8988T (cell line): ENCODE measurements at regions not wholly inside any gene's neighbourhood (a gene's known extent, or its start where the extent isn't known, plus 50 kb on each side); places are given as distances from the start of the nearest gene placed in this dataset.
A peak's percentile ranks its signal among the peaks of the same experiment; 100 is the strongest.
"Not testable (repeated sequence)": the region's sequence is repeated elsewhere in the genome, so short reads cannot be mapped to it uniquely, and the experiment has no call there.

ENCODE experiments used
- DNase-seq: peaks from one replicate; pipeline ENCODE4 v3.0.0; 2011

DNA sequence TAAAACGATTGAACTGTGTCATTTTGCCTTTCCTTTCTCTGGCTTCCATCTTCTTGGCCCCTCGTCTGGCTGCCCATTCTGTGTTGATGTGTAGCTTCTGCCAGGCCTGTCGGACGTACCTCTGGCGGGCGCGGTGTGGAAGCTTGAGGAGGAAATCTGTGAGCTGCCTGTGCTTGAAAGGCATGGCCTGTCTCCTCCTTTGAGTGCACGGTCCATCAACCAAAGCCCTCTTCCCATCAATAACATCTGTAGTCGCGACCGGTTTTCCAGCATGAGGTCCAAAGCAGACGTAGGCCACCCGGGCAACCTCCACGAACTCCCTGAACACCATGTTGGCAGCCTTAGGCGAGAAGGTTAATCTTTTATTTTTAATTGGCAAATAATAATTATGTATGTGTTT, 202.7 kb downstream of the CRLF2 start:
- no peak for DNase-seq

DNA sequence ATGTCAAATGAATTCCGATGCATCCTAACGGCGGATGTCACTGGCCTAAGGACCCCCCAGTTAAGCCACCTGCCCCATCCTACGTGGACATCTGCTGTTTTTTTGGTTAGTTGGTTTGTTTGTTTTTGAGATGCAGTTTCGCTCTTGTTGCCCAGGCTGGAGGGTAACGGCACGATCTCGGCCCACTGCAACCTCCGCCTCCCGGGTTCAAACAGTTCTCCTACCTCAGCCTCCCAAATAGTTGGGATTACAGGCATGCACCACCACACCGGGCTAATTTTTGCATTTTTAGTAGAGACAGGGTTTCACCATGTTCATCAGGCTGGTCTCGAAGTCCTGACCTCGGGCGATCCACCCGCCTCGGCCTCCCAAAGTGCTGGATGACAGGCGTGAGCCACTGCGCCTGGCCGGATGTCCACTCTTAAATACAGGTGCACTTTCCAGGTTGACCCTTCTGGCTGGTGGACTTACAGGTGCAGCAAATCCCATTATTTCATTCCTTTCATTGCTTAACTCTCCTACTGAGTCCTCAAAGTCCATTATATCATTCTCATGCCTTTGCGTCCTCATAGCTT, 206.2 kb downstream of the CRLF2 start:
- DNase-seq, result no peak

DNA sequence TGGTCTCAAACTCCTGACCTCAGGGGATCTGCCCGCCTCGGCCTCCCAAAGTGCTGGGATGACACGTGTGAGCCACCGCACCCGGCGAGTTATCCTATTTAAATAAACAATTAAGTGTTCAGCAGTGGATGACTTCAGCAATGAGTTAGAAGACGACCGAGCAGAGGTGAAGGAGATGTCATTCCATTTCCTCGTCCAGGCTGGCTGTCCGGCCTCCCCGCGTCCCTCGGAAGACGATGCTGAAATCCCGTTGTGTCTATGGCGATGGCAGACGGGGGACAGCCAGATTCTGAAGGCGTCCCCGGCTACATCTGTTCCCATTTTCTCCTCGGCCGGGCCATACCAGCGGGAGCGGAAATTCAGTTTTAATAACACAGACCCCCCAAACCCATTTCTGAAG, 209.8 kb downstream of the CRLF2 start:
- no peak for DNase-seq

DNA sequence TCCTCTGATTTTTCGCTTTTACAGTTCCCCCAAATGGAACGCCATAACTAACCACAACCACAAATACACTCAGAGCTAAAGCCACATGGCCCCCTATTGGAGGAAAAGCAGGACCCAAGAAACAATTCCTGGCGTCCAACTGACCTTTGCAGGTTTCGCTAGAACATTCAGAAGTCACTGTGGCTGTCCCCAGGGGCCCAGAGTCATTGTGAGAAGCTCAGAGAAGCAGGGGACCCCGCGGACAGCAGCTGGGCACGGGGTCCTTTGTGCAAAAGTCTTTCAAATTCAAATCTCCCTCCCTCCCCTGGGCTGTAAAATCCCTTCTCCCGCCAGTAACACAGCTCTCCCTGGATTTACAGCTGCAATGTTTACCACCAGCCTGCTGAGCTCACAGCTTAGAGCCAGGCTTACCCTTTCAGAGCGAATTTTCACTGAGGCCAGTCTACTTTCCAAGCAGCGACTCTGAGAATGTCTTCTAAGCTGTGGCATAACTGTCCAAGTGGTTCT, 214.8 kb downstream of the CRLF2 start:
- DNase-seq, result no peak

DNA sequence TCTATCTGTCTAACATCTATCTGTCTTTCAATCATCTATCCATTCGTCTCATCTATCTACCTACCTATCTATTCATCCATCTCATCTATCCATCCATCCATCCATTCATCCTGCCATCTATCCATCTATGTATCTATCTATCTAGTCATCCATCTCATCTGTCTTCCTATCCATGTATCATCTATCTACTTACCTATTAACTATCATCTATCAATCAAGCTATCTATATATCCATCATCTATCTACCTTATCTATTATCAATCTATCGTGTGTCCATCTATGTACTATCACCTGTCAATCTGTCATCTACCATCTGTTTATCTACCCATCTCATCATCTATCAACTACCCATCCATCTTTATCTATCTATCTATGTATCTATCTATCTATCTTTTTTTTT, 217.7 kb downstream of the CRLF2 start:
- DNase-seq, result no peak

DNA sequence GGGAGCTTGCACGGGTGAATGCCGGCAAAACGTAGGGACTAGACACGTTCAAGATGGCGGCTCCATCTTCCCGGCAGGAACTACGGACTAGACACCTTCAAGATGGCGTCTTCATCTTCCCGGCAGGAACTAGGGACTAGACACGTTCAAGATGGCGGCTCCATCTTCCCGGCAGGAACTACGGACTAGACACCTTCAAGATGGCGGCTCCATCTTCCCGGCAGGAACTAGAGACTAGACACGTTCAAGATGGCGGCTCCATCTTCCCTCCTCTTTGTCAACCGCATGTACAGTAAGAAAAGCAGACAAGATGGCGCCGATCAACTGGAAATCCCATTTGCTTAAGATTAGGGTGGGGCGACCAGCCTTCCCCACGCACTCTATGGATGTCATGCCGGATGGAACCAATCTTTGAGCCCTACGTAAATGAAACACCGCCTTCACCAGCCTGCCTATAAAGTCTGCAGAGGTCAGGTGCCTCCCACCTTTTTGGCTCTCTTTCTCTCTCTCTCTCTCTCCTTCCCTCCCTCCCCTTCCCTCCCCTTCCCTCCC, 222.4 kb downstream of the CRLF2 start:
- peak; percentile 27 for DNase-seq

DNA sequence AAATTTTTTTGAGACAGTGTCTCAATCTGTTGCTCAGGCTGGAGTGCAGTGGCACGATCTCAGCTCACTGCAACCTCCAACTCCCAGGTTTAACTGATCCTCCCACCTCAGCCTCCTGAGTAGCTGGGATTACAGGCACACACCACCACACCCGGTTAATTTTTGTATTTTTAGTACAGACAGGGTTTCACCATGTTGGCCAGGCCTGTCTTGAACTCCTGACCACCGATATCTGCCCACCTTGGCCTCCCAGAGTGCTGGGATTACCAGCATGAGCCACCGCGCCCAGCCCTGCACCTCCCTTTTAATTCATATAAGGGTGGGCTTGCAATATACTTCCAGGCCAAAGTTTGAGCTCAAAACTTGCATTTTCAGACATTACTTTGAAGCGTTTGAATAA, 223.9 kb downstream of the CRLF2 start:
- DNase-seq, result not testable (repeated sequence)

DNA sequence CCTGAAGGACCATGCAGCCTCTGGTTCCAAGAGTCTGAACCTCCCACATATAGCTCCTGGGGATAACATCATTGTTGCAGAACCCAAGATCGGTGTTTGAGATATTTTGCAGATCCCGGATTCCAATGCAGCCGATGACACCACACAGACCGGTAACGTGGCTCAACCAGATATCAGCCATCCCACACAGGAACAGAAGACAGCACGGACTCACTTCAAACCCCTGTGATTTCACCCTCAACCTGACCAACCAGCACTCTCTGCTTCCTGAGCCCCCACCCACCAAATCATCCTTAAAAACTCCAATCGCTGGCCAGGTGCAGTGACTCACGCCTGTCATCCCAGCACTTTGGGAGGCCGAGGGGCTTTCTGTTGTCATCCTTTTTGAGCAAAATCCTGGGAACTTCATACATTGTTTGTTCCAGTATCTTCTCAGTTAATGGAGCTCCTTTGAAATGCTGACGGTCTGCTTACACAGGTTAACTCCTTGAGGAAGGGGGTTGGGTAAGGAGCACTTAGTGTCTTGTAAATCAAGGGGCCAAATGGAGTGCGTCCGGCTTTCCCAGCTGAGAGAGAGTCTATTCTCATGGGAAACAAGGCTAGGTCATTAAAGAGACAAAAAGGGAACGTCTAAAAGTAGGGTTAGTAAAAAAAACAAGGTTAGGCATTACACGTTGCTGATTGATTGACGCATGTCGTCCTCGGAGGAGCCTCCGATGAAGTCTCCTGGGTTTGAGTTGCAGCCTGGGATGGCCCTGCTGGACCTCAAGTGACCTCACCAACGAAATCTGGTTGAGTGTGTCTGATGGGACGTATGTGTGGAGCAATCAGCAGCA, 230.4 kb downstream of the CRLF2 start:
- no peak for DNase-seq

DNA sequence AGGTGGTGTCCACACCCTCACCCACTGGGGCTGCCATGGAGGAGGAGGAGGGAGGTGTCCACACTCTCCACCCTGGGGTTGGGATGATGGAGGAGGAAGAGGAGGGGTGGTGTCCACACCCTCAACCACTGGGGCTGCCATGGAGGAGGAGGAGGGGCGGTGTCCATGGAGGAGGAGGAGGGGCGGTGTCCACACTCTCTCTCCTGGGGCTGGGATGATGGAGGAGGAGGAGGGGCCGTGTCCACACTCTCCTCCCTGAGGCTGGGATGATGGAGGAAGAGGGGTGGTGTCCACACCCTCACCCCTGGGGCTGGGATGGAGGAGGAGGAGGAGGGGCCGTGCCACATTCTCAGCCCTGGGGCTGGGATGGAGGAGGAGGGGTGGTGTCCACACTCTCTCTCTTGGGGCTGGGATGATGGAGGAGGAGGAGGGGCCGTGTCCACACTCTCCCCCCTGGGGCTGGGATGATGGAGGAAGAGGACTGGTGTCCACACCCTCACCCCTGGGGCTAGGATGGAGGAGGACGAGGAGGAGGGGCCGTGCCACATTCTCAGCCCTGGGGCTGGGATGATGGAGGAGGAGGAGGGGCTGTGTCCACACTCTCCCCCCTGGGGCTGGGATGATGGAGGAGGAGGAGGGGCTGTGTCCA, 231.7 kb downstream of the CRLF2 start:
- no peak for DNase-seq

DNA sequence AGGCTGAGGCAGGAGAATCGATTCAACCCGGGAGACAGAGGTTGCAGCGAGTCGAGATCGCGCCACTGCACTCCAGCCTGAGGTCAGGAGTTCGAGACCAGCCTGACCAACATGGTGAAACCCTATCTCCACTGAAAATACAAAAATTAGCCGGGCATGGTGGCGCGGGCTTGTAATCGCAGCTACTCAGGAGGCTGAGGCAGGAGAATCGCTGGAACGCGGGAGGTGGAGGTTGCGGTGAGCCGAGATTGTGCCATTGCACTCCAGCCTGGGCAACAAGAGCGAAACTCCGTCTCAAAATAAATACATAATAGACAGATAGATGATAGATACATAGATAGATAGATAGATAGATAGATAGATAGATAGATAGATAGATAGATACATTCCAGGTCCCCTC, 233.3 kb downstream of the CRLF2 start:
- not testable (repeated sequence) for DNase-seq

DNA sequence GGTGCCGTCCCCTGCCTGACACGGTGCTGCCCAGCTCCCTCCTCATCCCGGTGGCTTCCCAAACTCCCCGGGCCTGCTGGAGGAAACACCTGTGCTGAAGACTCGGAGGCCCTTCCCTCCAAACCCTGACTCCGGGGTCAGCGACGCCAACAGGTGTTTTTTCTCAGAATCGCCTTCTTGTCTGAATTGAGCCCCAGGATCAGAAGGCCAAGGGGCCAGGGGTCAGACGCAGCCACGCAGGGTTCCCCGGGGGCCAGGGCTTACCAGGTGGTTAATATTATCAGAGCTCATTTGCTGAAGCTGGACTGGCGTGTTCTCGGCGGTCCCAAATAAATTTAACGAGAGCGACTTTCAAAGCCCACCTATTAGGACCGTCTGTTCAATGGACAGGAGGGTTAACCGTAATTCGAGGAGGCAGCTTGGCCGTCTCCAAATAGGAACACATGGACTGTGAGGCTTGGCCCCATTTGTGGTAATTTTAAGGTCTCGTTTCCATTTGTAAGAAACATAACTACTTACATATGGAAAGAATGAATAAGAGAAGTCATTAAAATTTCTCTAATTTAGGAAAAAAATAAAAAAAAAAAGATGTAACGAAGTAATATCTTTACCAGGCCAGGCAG, 239.3 kb downstream of the CRLF2 start:
- no peak for DNase-seq

DNA sequence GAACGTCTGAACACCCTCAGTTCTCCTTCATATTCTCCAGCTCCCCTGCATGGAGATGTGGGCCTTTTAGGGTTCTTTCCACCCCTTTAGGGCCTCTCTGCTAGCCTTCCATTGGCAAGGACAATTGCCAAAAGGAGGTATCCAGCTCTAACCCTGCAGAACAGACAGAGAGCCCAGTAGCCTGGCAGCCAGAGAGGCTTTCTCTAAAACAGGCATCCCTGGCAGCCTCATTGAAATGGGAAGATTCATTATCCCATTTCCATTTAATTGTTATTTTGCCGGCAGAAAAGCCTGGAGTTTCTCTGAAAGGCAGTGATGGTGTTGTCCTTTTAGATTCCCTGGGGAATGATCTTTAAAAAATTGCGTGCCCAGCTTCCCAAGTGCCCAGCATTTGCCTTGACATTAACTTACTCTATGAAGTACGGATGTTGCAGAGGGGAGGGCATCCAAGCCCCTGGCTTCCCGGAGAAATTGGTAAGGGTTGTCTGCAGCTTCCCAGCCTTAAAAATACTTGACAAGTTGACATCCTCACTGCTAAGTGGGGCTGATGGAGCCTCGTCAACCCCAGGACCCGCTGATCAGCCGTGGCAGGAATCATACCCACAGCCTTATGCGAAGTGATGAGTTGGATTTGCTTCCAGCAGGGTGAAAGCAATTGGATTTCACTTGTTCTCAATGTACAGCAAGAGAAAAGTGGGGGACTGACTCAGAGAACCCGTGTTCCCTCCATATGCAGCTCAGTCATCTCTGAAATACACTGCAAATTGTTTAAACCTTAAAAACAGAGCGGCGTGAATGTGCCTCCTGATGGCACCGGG, 244.1 kb downstream of the CRLF2 start:
- no peak for DNase-seq

DNA sequence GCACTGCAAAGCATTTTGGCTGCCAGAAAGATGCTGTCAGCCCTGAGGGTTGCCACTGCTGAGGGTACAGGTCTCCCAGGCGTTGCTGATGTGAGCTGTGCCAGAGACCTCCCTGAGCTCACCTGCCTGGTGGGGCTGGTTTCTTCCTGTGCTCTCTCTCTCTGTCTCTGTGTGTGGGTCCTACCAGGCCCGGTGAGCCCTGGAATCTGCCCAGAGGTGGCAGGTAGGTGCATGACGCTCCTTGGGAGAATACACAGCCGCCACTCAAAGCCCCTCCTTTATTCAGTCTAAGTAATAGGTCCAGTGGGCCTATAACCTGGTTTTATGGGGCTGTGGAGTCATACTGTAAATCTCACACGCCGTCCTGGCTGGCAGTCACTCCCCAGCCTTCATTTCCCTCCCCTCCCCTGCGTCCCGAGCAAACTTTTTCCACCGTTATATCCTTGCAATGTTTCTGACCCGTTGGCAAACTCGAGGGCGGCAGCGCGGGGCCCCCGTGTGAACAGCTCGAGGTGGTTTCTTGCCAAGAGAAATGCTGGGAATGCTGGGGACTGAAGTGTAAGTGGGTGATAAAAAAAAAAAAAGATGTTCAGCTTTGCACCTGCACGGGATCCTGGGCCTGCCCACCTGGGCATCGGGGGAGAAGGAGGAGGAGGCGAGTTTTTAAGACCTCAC, 245.9 kb downstream of the CRLF2 start:
- DNase-seq, result no peak

DNA sequence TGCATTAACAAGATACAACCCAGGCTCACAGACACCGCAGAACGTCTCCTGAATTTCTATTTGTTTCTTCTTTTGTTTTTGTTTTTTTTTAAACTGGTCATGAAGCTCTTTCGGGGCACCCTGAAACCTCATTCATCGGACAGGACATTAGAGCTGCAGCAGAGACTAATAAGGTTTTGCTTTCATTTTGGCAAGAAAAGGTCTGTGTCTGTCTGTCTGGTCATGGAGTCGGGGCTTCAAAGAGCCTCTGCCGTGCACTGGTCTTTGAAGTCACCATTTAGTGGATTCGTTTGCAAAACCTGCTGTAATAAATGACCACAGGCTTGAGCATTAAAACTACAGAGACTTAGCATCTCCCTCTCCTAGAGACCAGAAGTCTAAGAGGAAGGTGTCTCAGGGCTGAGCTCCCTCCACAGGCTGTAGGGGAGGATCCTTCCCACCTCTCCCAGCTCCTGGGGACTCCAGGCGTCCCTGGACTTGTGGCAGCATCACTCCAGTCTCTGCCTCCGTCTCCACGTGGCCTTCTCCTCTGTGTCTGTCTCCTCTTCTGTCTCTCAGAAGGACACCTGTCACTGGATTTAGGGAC, 247.5 kb downstream of the CRLF2 start:
- DNase-seq, result no peak

DNA sequence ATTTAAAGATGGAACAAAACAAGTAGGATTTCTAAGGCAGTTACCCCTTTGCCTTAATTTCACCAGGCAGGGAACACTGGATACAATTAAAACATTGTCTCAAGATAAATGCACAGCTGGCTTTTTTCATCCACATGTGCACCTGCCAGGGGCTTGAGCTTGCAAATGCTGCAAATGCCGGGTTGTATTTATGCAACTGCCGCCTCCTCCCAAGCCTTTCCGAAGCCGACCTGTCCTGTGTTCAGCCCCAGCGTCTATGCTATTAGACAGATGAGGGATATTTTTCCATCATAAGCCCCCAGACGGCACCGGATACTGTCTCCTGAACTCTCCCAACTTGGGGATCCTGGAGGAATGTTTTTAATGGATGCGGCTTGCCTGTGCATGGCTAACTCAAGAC, 251.6 kb downstream of the CRLF2 start:
- no peak for DNase-seq

DNA sequence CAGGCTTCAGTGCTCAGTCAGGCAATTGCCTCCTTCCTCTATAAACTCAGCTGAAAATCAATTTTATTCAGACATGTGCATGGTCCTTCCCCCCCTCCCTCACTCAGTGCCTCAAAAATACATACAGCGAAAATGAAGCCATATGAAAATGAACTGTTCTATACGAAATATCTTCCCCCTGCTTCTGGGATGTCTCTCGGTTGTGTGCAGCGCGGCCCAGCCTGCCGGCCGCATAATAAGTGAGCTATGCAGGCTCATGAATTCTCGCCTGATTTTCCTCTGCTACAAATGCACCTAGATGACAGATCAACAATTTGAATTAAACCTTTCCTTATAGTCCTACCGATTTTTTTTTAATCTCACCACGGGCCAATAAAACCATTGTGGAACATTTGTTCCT, 252.9 kb downstream of the CRLF2 start:
- DNase-seq, result no peak

DNA sequence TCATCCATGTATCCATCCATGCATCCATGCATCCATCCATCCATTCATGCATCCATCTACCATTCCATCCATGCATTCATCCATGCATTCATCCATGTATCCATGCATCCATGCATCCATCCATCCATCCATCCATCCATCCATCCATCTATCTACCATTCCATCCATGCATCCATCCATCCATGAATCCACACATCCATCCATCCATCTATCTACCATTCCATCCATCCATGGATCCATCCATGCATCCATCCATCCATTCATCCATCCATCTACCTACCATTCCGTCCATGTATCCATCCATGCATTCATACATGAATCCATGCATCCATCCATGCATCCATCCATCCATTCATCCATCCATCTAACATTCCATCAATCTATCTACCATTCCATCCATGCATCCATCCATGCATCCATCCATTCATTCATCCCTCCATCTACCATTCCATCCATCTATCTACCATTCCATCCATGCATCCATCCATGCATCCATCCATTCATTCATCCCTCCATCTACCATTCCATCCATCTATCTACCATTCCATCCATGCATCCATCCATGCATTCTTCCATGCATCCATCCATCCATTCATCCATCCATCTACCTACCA, 257.2 kb downstream of the CRLF2 start:
- DNase-seq, result not testable (repeated sequence)

DNA sequence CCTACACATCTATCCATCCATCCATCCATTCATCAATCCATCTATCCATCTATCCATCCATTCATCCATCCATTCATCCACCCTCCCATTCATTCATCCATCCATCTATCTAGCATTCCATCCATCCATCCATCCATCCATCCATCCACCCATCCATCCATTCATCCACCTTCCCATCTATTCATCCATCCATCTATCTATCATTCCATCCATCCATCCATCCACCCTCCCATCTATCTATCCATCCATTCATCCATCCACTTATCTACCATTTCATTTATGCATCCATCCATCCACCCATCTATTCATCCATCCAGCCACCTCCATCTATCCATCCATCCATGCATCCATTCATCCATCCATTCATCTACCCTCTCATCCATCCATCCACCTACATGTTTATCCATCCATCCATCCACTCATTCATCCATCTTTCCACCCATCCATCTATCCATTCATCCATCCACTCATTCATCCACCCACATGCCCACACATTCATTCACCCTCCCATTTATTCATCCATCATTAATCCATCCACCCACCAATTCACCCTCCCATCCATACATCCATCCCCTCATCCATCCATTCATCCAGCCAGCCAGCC, 258.5 kb downstream of the CRLF2 start:
- no peak for DNase-seq

DNA sequence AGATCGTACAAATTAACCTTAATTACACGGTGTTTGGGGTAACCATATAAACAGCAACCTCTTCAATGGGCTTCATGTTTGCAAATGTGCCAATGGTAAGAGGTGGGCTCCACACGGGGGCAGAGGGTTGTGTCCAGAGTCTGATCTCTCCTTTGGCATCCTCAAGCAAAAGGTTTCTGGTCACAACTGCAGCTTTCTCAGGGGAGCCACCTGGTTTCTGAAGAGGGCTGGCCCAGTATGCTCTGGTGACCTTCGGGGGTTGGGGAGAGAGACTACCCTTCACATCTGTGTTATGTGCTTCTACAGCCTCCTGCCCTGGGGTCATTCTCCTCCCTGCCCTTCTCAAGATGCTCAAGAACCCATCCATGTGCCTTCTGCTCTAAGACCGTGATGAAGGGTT, 259.6 kb downstream of the CRLF2 start:
- DNase-seq, result no peak

DNA sequence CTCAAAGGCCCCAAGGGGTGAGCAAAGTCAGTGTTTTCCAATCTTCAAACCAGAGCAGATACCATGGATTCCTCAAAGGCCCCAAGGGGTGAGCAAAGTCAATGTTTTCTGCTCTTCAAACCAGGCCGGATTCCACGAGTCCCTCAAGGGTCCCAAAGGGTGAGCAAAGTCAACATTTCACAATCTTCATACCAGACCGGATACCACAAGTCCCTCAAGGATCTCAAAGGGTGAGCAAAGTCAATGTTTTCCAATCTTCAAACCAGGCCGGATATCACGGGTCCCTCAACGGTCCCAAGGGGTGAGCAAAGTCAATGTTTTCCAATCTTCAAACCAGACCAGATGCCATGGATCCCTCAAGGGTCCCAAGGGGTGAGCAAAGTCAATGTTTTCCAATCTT, 265.2 kb downstream of the CRLF2 start:
- not testable (repeated sequence) for DNase-seq
